ENCODE measurements at regions not wholly inside any gene's neighbourhood (a gene's known extent, or its start where the extent isn't known, plus 50 kb on each side); places are given as distances from the start of the nearest gene placed in this dataset.

- no peak for TF ChIP-seq CTCF (IDR thresholded peaks at IDR 0.05)
- no peak for TF ChIP-seq ZFX (IDR thresholded peaks at IDR 0.05; ENCODE audit: borderline replicate concordance)
Observed at GRCh38 chr2:138866797-138867196, 86.6 kb upstream of the NXPH2 start.

Data from 22Rv1 (cell line).